Erythroblast (primary cell): ENCODE measurements at regions not wholly inside any gene's neighbourhood (a gene's known extent, or its start where the extent isn't known, plus 50 kb on each side); places are given as distances from the start of the nearest gene placed in this dataset.

Source experiments
- GATA1 ChIP-seq: IDR thresholded peaks from 2 replicates; pipeline ENCODE4 v1.6.1; 2011; ENCODE audit warnings: low read depth, mild to moderate bottlenecking, control low read depth, low read length, moderate library complexity
- POLR2A ChIP-seq: IDR thresholded peaks from 2 replicates; pipeline ENCODE4 v1.6.1; 2011; ENCODE audit warnings: mild to moderate bottlenecking, low read length

DNA sequence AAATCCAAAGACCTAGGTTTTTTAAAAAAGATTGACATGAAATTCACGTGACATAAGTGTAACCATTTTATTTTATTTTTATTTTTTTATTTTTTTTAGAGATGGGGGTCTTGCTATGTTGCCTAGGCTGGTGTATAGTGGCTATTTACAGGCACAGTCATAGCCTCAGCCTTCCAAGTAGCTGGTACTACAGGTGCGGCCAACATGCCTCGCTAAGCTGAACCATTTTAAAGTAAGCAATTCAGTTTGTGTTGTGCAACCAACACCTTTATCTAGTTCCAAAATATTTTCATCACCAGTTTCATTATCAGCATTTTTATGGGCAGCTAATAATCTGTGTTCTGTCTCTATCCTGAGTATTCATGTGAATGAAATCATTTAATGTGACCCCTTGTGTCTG, 107.5 kb upstream of the ENPEP start:
- no peak for TF ChIP-seq POLR2A
- no peak for TF ChIP-seq GATA1
